GM18519 (cell line): ENCODE measurements at regions not wholly inside any gene's neighbourhood (a gene's known extent, or its start where the extent isn't known, plus 50 kb on each side); places are given as distances from the start of the nearest gene placed in this dataset.
"Not testable (repeated sequence)": the region's sequence is repeated elsewhere in the genome, so short reads cannot be mapped to it uniquely, and the experiment has no call there.

Experiments
- ATAC-seq: cut with Tn5 transposase; IDR thresholded peaks from one replicate; pipeline ENCODE4 v1.9.1; 2021; ENCODE audit warnings: mild to moderate bottlenecking, moderate library complexity; ENCODE audit not compliant: unreplicated experiment, low FRiP score

DNA sequence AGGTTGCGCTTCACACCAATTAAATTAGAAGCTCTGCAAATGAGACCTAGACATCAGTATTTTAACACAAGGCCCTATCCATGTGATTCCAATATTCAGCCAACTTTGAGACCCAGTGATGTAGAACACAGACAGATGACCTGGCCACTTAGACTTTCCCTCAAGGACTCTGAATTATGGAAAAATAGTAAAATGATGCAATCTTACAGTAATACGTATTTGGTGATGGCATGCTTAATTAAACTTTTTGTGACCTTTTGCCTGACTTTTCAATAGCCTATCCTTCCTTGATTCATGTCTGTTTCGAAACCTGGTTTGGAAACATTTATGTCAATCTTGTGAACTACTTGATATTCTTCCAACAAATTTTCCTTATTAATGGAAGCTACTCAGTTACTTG, 521.2 kb downstream of the KCNA4 start:
- no peak for ATAC-seq

DNA sequence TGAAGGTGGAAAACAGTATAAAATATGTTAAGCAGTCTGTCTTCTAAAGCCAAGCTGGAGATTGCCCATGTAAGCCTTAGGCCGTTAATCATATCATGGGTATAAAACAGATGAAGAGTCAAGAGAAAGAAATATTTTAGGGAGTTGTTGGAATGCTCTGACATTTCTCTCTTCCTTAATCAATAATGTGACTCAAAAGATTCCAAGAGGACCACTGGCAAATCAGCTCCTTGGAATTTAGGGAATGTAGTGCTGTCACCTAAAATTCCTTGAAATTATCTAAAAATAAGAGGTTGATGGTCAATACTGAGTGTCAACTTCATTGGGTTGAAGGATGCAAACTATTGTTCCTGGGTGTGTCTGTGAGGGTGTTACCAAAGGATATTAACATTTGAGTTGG, 525.9 kb downstream of the KCNA4 start:
- no peak for ATAC-seq

- ATAC-seq, result no peak
These were observed 530.5 kb downstream of the KCNA4 start for GRCh38 chr11:29486301-29486700.

DNA sequence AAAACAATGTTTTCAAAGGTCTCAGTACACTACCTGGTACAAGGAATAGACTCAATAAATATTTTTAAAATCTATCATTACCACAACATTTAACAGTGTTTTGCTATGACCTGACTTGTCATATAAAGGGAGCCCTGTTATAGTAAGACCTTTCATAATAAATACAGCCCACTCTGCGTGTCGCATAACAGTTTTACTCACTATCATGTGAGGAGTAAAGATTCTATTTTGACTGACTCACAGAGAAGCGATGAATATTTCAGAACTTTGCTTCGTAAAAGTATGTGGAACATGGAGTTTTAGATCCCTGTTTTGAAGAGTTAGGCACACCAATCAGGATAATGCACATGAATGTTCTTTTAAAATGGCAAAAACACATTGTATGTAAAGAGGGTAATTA, 531.2 kb downstream of the KCNA4 start:
- ATAC-seq, result no peak

DNA sequence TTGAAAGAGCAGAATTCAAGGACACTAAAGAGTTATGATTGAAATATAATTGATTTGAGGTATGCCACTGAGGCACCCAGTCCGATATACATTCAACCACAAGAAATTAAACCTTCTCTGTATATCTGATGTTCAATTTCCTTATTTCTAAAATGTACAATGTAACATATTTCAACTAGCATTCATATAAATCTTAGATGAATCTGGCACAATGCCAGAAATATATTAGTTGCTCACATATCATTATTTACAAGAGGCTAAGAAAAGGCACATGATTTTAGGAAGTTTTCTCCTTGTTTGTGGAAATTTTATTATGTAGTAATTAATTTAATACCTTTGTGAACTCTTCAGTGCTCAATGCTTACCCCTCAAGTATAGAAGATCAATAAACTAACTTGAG, 532.3 kb downstream of the KCNA4 start:
- no peak for ATAC-seq

GRCh38 chr11:29483831-29484230, 533.0 kb downstream of the KCNA4 start:
- ATAC-seq, result no peak

DNA sequence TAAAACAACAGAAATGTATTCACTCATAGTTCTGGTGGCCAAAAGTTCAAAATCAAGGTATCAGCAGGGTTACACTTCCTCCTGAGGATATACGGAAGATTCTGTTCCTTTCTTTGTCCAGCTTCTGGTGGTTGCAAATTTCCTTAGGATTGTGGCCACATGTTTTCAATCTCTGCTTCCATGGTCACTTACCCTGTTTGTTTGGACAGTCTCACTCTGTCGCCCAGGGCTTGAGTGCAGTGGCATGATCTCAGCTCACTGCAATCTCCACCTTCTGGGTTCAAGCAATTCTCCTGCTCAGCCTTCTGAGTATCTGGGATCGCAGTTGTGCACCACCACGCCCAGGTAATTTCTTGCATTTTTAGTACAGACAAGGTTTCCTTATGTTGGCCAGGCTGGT, 534.3 kb downstream of the KCNA4 start:
- ATAC-seq, result no peak

- no peak for ATAC-seq
These were observed 535.1 kb downstream of the KCNA4 start for GRCh38 chr11:29481738-29482137.

DNA sequence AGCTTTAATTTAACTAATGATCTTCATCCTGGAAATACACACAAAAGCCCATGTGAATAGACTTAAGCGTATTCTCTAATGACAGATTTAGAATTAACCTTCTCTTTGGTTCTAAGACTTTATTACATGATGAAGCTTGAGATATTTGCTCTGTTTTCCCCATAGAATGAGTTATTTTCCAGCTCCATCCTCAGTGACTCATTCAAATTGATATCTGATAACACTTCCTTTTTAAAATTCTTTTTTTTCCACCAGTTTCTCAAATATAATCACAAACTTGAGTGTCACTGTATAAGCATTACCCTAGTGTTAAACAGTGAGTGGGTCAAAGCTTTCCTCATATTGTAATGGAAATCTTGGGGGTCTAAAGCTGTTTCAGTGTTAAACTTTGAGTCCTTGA, 535.8 kb downstream of the KCNA4 start:
- ATAC-seq, result no peak

GRCh38 chr11:29458252-29458651, 558.6 kb downstream of the KCNA4 start:
- no peak for ATAC-seq

- ATAC-seq, result no peak
These were observed 564.7 kb downstream of the KCNA4 start for GRCh38 chr11:29452146-29452545.

- no peak for ATAC-seq
These were observed 567.4 kb downstream of the KCNA4 start for GRCh38 chr11:29449281-29450074.

DNA sequence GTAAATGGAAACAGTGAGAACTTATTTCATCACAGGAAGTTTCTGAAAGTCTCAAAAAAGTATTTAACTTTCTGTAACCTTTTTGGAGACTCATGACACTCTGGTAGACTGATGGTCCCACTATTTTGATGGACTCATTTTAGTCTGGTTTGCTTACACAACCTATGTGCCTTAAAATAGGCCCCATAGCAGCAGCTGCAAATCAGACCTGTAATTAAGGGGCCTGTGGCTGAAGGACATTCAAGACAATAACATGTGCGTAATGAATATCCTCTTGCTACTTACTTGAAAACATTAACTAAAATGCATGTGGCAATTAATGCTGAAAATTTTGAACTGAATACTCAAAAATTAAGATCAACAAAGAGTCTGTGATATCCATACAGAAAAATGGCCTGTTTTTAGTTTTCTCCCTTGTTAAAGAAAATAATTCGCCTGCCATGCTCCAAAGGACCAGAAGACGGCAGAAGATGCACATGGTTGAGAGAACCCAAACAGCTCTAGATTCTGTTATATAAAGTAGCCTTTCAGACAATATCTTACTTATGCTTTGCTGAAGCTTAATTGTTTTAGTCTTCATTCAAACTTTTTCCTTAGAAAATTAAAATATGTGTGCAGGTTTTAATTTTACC, 568.5 kb downstream of the KCNA4 start:
- no peak for ATAC-seq

GRCh38 chr11:29447821-29448220, 569.0 kb downstream of the KCNA4 start:
- no peak for ATAC-seq

GRCh38 chr11:29446132-29446531, 570.7 kb downstream of the KCNA4 start:
- no peak for ATAC-seq

DNA sequence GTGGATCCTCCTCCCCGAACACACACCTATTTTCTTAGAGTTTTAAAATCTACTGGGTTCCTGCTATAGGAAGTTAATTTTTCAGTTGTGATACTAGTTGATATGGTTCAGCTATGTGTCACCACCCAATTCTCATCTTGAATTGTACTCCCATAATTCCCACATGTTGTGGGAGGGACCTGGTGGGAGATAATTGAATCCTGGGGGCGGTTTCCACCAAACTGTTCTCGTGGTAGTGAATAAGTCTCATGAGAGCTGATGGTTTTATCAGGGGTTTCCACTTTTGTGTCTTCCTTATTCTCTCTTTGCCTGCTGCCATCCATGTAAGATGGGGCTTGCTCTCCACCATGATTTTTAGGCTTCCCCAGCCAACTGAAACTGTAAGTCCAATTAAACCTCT, 571.6 kb downstream of the KCNA4 start:
- not testable (repeated sequence) for ATAC-seq

DNA sequence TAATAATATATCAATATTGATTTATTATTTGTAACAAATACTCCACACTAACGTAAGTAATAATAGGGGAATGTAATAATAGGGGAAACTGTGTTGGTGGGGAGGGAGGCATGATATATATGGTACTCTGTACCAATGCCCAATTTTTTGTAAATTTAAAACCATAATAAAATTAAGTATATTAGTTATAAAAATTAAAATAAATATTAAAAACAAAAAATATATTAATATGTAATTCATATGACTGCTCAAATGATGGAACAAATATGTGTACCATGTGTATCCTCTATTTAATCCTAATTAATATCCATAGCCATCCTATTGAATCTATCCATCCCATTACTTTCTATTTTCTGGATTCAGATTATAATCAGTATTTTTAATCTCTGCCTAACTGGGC, 578.0 kb downstream of the KCNA4 start:
- ATAC-seq, result no peak

DNA sequence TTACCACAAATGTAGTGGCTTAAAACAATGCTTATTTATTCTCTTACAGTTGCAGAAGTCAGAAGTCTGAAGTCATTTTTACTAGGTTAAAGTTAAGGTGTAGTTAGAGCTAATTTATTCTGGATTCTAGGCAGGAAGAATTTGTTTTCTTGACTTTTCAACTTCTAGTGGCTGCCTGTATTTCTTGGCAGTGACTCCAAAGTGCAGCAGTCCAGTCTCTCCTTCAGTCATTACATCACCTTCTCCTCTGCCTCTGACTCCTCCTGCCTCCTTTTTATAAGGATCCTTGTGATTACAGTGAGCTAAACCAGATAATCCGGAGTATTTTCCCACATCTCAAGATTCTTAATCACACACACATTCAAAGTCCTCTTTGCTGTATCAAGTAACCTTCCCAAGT, 581.4 kb downstream of the KCNA4 start:
- no peak for ATAC-seq

- ATAC-seq, result no peak
These were observed 584.0 kb downstream of the KCNA4 start for GRCh38 chr11:29432719-29433325.

DNA sequence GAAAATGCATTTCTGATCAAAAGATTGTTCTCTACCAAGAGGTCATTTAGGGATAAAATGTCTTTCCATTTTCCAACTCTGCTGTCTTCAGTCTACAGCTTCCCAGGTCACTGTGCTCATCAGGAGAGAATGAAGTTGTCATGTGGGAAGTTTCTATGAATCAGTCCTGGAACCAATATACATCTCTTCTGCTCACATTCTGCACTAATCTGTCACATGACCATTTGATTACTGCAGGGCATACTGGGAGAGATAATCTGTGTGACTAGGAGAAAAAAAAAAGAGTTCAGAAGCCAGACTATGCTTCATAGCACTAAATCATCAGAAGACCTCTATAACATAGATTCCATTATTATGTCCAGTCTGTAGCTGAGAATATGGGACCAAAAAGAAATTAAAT, 611.5 kb downstream of the KCNA4 start:
- no peak for ATAC-seq

DNA sequence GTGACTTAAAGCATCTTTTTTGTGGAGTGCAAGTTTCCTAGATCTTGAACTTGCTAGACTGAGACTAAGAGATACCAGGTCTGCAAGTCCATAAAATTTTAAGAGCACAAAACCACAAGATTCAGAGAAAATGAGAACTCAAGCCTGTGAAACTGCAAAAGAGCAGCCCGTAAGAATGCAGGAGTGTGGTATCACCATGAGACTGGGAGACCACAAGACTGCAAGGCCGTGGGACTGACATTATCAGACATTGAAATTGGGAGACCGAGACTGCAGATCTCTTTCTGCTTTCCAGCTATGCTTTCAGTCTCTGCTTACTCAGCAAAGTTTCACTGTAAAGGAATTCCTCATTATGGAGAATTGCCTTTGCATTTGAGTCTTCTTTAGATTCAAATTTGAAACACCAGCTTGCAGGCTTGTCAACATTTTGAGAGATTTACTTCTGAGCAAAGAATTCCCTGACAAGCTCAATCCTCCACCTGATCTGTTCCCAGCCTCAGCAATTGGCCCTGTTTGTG, 621.2 kb downstream of the KCNA4 start:
- ATAC-seq, result no peak

- no peak for ATAC-seq
These were observed 627.0 kb downstream of the KCNA4 start for GRCh38 chr11:29389793-29390192.
